Neural cell (in vitro differentiated cells): ENCODE measurements at regions not wholly inside any gene's neighbourhood (a gene's known extent, or its start where the extent isn't known, plus 50 kb on each side); places are given as distances from the start of the nearest gene placed in this dataset.

Experiments used
- H2AFZ ChIP-seq: fragments of 200-600, 300-800 bp; sonication (generic), shearing (Covaris generic); 2 replicates; pipeline ENCODE4 v1.6.0; 2014; ENCODE audit warnings: low read depth, mild to moderate bottlenecking, antibody characterized with exemption, low read length, moderate library complexity
- H3F3A ChIP-seq: fragments of 200-600 bp; shearing (Covaris generic); 2 replicates; pipeline ENCODE4 v1.6.1; 2016; ENCODE audit warnings: mild to moderate bottlenecking, moderate library complexity, mixed read lengths, antibody characterized with exemption, low read length; ENCODE audit not compliant: insufficient read depth, poor library complexity, severe bottlenecking
- H3K27ac ChIP-seq: fragments of 200-600, 300-800 bp; sonication (generic), shearing (Covaris generic); 2 replicates; pipeline ENCODE4 v1.5.1; 2014; ENCODE audit warnings: mild to moderate bottlenecking, low read length, moderate library complexity
- H3K27me3 ChIP-seq: fragments of 300-800, 200-600 bp; sonication (generic), shearing (Covaris generic); 2 replicates; pipeline ENCODE4 v1.6.0; 2014; ENCODE audit warnings: mild to moderate bottlenecking, low read depth, low read length, moderate library complexity; ENCODE audit not compliant: insufficient read depth
- H3K36me3 ChIP-seq: fragments of 300-800, 200-600 bp; sonication (generic), shearing (Covaris generic); 2 replicates; pipeline ENCODE4 v1.5.1; 2014; ENCODE audit warnings: mild to moderate bottlenecking, antibody characterized with exemption, low read length, moderate library complexity; ENCODE audit not compliant: insufficient read depth
- H3K4me2 ChIP-seq: fragments of 300-800, 200-600 bp; sonication (generic), shearing (Covaris generic); 2 replicates; pipeline ENCODE4 v1.6.0; 2014; ENCODE audit warnings: mild to moderate bottlenecking, low read length
- H3K4me3 ChIP-seq: fragments of 300-800, 200-600 bp; sonication (generic), shearing (Covaris generic); 2 replicates; pipeline ENCODE4 v1.5.1; 2014; ENCODE audit warnings: mild to moderate bottlenecking, low read length, moderate library complexity
- H3K79me2 ChIP-seq: fragments of 200-600 bp; shearing (Covaris generic); replicated peaks from 2 replicates; pipeline ENCODE4 v1.6.0; 2014; ENCODE audit warnings: mild to moderate bottlenecking, low read length, moderate library complexity; ENCODE audit not compliant: insufficient read depth
- H3K9ac ChIP-seq: fragments of 300-800, 200-600 bp; sonication (generic), shearing (Covaris generic); 2 replicates; pipeline ENCODE4 v1.6.1; 2016; ENCODE audit warnings: mild to moderate bottlenecking, low read length, mixed read lengths
- H3K9me2 ChIP-seq: fragments of 200-600 bp; shearing (Covaris generic); 2 replicates; pipeline ENCODE4 v1.6.1; 2016; ENCODE audit warnings: mild to moderate bottlenecking, low read length, mixed read lengths; ENCODE audit not compliant: insufficient read depth
- H3K9me3 ChIP-seq: fragments of 200-600, 300-800 bp; sonication (generic), shearing (Covaris generic); 2 replicates; pipeline ENCODE4 v1.6.1; 2016; ENCODE audit warnings: mild to moderate bottlenecking, mixed run types, low read length, moderate library complexity, mixed read lengths
- H4K20me1 ChIP-seq: fragments of 200-600 bp; shearing (Covaris generic); 2 replicates; pipeline ENCODE4 v1.6.1; 2016; ENCODE audit warnings: mild to moderate bottlenecking, mixed run types; ENCODE audit not compliant: insufficient read depth
- EP300 ChIP-seq: fragments of 450-650 bp; conservative IDR thresholded peaks from 2 replicates; pipeline ENCODE4 v1.6.1; 2014; ENCODE audit warnings: antibody characterized with exemption, mild to moderate bottlenecking, moderate library complexity; ENCODE audit not compliant: poor library complexity, severe bottlenecking
- EZH2 ChIP-seq: fragments of 200-600, 300-800 bp; shearing (Covaris generic), sonication (generic); IDR thresholded peaks from 2 replicates; pipeline ENCODE4 v1.6.1; 2014; ENCODE audit warnings: antibody characterized with exemption, low read length, borderline replicate concordance, mild to moderate bottlenecking; ENCODE audit not compliant: insufficient read depth, poor library complexity, severe bottlenecking
- MXI1 ChIP-seq: fragments of 450-650 bp; conservative IDR thresholded peaks from 2 replicates; pipeline ENCODE4 v1.6.1; 2014; ENCODE audit warnings: antibody characterized with exemption, mild to moderate bottlenecking; ENCODE audit not compliant: poor library complexity, severe bottlenecking
- POLR2AphosphoS5 ChIP-seq: IDR thresholded peaks from 2 replicates; pipeline ENCODE4 v1.6.1; 2012
- RAD21 ChIP-seq: fragments of 450-650 bp; conservative IDR thresholded peaks from 2 replicates; pipeline ENCODE4 v1.6.1; 2014; ENCODE audit warnings: antibody characterized with exemption, mild to moderate bottlenecking, moderate library complexity
- SMC3 ChIP-seq: fragments of 450-650 bp; conservative IDR thresholded peaks from 2 replicates; pipeline ENCODE4 v1.6.1; 2014; ENCODE audit warnings: antibody characterized with exemption, mild to moderate bottlenecking, moderate library complexity; ENCODE audit not compliant: poor library complexity
- TAF1 ChIP-seq: IDR thresholded peaks from 2 replicates; pipeline ENCODE4 v1.6.1; 2012; ENCODE audit warnings: low read depth
- TF ChIP-seq, protein P1 (sequence below): fragments of 450-650 bp; IDR thresholded peaks from 2 replicates; pipeline ENCODE4 v1.5.1; 2014; ENCODE audit warnings: antibody characterized with exemption, mild to moderate bottlenecking, moderate library complexity; ENCODE audit not compliant: poor library complexity, severe bottlenecking
- TF ChIP-seq, protein P2 (sequence below): IDR thresholded peaks from 2 replicates; pipeline ENCODE4 v1.6.1; 2012; ENCODE audit warnings: borderline replicate concordance

DNA sequence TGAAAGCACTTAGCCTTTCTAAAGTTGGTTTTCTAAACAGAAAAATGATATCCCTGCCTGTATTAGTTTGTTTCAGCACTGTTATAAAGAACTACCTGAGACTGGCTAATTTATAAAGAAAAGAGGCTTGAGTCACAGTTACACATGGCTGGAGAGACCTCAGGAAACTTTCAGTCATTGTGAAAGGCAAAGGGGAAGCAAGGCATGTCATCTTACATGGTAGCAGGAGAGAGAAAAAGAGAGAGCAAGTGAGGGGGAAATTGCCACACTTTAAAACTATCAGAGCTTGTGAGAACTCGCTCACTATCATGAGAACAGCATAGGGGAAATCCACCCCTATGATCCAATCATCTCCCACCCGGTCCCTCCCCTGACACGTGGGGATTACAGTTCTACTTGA is 64.9 kb downstream of the FAM170A start:
- no peaks in the 10 kb centered on the region for H3F3A ChIP-seq
- H3K4me3 ChIP-seq = no peak overlapping the region
- TF ChIP-seq, protein P1, sequence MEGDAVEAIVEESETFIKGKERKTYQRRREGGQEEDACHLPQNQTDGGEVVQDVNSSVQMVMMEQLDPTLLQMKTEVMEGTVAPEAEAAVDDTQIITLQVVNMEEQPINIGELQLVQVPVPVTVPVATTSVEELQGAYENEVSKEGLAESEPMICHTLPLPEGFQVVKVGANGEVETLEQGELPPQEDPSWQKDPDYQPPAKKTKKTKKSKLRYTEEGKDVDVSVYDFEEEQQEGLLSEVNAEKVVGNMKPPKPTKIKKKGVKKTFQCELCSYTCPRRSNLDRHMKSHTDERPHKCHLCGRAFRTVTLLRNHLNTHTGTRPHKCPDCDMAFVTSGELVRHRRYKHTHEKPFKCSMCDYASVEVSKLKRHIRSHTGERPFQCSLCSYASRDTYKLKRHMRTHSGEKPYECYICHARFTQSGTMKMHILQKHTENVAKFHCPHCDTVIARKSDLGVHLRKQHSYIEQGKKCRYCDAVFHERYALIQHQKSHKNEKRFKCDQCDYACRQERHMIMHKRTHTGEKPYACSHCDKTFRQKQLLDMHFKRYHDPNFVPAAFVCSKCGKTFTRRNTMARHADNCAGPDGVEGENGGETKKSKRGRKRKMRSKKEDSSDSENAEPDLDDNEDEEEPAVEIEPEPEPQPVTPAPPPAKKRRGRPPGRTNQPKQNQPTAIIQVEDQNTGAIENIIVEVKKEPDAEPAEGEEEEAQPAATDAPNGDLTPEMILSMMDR = no peak
- TF ChIP-seq TAF1 (no peak), POLR2AphosphoS5 (no peak), MXI1 (no peak), EP300 (no peak), SMC3 (no peak), RAD21 (no peak)
- no peak overlapping the region for H3K9ac ChIP-seq
- H3K4me2 ChIP-seq = no peak overlapping the region
- H4K20me1 ChIP-seq = no peaks in the 10 kb centered on the region
- no peak overlapping the region for H2AFZ ChIP-seq
- no peak overlapping the region for H3K27ac ChIP-seq
- no peaks in the 10 kb centered on the region for H3K9me2 ChIP-seq
- H3K27me3 ChIP-seq = no peaks in the 10 kb centered on the region
- H3K79me2 ChIP-seq = no peaks in the 10 kb centered on the region
- no peaks in the 10 kb centered on the region for H3K36me3 ChIP-seq
- no peaks in the 10 kb centered on the region for H3K9me3 ChIP-seq

DNA sequence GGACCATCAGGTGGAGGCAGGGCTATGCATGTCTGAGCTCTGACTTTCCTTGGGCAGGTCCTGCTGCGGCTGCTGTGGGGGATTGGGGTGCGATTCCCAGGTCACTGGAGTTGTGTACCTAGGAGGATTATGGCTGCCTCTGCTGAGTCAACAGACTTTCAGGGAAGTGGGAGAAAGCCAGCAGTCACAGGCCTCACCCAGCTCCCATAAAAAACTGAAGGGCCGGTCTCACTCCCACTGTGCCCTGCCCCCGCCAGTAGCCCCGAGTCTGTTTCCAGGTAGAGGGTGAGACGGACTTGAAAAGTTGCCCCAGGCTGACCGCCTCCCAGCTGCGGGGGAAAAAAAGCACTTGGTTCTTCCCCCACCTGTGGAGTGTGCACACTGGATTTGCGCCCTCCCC is 76.7 kb downstream of the FAM170A start:
- no peak overlapping the region for H3K27ac ChIP-seq
- no peaks in the 10 kb centered on the region for H3K79me2 ChIP-seq
- H3K9me2 ChIP-seq = no peaks in the 10 kb centered on the region
- H3K4me3 ChIP-seq = no peak overlapping the region
- TF ChIP-seq, protein P2, sequence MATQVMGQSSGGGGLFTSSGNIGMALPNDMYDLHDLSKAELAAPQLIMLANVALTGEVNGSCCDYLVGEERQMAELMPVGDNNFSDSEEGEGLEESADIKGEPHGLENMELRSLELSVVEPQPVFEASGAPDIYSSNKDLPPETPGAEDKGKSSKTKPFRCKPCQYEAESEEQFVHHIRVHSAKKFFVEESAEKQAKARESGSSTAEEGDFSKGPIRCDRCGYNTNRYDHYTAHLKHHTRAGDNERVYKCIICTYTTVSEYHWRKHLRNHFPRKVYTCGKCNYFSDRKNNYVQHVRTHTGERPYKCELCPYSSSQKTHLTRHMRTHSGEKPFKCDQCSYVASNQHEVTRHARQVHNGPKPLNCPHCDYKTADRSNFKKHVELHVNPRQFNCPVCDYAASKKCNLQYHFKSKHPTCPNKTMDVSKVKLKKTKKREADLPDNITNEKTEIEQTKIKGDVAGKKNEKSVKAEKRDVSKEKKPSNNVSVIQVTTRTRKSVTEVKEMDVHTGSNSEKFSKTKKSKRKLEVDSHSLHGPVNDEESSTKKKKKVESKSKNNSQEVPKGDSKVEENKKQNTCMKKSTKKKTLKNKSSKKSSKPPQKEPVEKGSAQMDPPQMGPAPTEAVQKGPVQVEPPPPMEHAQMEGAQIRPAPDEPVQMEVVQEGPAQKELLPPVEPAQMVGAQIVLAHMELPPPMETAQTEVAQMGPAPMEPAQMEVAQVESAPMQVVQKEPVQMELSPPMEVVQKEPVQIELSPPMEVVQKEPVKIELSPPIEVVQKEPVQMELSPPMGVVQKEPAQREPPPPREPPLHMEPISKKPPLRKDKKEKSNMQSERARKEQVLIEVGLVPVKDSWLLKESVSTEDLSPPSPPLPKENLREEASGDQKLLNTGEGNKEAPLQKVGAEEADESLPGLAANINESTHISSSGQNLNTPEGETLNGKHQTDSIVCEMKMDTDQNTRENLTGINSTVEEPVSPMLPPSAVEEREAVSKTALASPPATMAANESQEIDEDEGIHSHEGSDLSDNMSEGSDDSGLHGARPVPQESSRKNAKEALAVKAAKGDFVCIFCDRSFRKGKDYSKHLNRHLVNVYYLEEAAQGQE = no peak
- TF ChIP-seq EP300 = no peak
- no peak for TF ChIP-seq POLR2AphosphoS5
- TF ChIP-seq EZH2 = no peak
- no peak for TF ChIP-seq SMC3
- no peak for TF ChIP-seq TAF1
- TF ChIP-seq MXI1 = no peak
- TF ChIP-seq, protein P1 = no peak
- TF ChIP-seq RAD21 = no peak
- no peaks in the 10 kb centered on the region for H3F3A ChIP-seq
- H3K4me2 ChIP-seq = no peak overlapping the region
- no peaks in the 10 kb centered on the region for H3K9me3 ChIP-seq
- no peaks in the 10 kb centered on the region for H3K36me3 ChIP-seq
- no peaks in the 10 kb centered on the region for H3K27me3 ChIP-seq
- no peak overlapping the region for H3K9ac ChIP-seq
- no peak overlapping the region for H2AFZ ChIP-seq
- no peaks in the 10 kb centered on the region for H4K20me1 ChIP-seq
